Effector memory CD4-positive, alpha-beta T cell (primary cell): ENCODE measurements at regions not wholly inside any gene's neighbourhood (a gene's known extent, or its start where the extent isn't known, plus 50 kb on each side); places are given as distances from the start of the nearest gene placed in this dataset.
"Not testable (repeated sequence)": the region's sequence is repeated elsewhere in the genome, so short reads cannot be mapped to it uniquely, and the experiment has no call there.

ENCODE experiments used
- DNase-seq, 3 donors: peaks; one replicate each; pipeline ENCODE4 v3.0.0-alpha.2; 2020
- H3K27ac ChIP-seq: 2 replicates; pipeline ENCODE4 v1.7.0; 2013; ENCODE audit warnings: mild to moderate bottlenecking, low read length, moderate library complexity; ENCODE audit not compliant: insufficient read depth, poor library complexity, severe bottlenecking
- H3K27me3 ChIP-seq: replicated peaks from 2 replicates; pipeline ENCODE4 v1.7.0; 2013; ENCODE audit warnings: mild to moderate bottlenecking, low read length; ENCODE audit not compliant: insufficient read depth, control insufficient read depth, poor library complexity, severe bottlenecking
- H3K36me3 ChIP-seq: 2 replicates; pipeline ENCODE4 v1.7.0; 2013; ENCODE audit warnings: mild to moderate bottlenecking, low read length, moderate library complexity; ENCODE audit not compliant: control insufficient read depth, insufficient read depth
- H3K4me1 ChIP-seq: 2 replicates; pipeline ENCODE4 v1.7.0; 2013; ENCODE audit warnings: low read length, mild to moderate bottlenecking; ENCODE audit not compliant: control insufficient read depth, insufficient read depth, poor library complexity, severe bottlenecking
- H3K4me3 ChIP-seq: 2 replicates; pipeline ENCODE4 v1.7.0; 2013; ENCODE audit warnings: low read length, low read depth, mild to moderate bottlenecking; ENCODE audit not compliant: insufficient read depth, poor library complexity, severe bottlenecking
- H3K9me3 ChIP-seq: 2 replicates; pipeline ENCODE4 v1.7.0; 2013; ENCODE audit warnings: mild to moderate bottlenecking, low read length, moderate library complexity; ENCODE audit not compliant: control insufficient read depth

- H3K4me1 ChIP-seq = no peaks in the 10 kb centered on the region
- no peaks in the 10 kb centered on the region for H3K36me3 ChIP-seq
- no peak for DNase-seq
- no peak overlapping the region for H3K4me3 ChIP-seq
- H3K27ac ChIP-seq = no peak overlapping the region
- H3K27me3 ChIP-seq = no peaks in the 10 kb centered on the region
- no peaks in the 10 kb centered on the region for H3K9me3 ChIP-seq
These were observed 421.3 kb downstream of the NYAP2 start for GRCh38 chr2:225820826-225821225.

- Histone ChIP-seq H3K4me3 (no peak overlapping the region), H3K27ac (no peak overlapping the region), H3K4me1 (no peaks in the 10 kb centered on the region), H3K9me3 (no peaks in the 10 kb centered on the region), H3K36me3 (no peaks in the 10 kb centered on the region), H3K27me3 (no peaks in the 10 kb centered on the region)
- DNase-seq = no peak
These were observed 415.0 kb downstream of the NYAP2 start for GRCh38 chr2:225814554-225814953.

- no peaks in the 10 kb centered on the region for H3K27me3 ChIP-seq
- H3K4me3 ChIP-seq = no peak overlapping the region
- no peaks in the 10 kb centered on the region for H3K4me1 ChIP-seq
- H3K27ac ChIP-seq = no peak overlapping the region
- no peaks in the 10 kb centered on the region for H3K36me3 ChIP-seq
- DNase-seq = no peak
- no peaks in the 10 kb centered on the region for H3K9me3 ChIP-seq
These were observed 406.6 kb downstream of the NYAP2 start for GRCh38 chr2:225806105-225806504.

- H3K9me3 ChIP-seq, DNase-seq, H3K27me3 ChIP-seq, H3K36me3 ChIP-seq, H3K4me1 ChIP-seq, H3K27ac ChIP-seq, H3K4me3 ChIP-seq: not testable (repeated sequence)
These were observed 402.6 kb downstream of the NYAP2 start for GRCh38 chr2:225802076-225802475.

- H3K27me3 ChIP-seq = no peaks in the 10 kb centered on the region
- no peak overlapping the region for H3K4me3 ChIP-seq
- no peak overlapping the region for H3K27ac ChIP-seq
- H3K4me1 ChIP-seq = no peaks in the 10 kb centered on the region
- no peaks in the 10 kb centered on the region for H3K36me3 ChIP-seq
- no peak for DNase-seq
- no peaks in the 10 kb centered on the region for H3K9me3 ChIP-seq
These were observed 397.9 kb downstream of the NYAP2 start for GRCh38 chr2:225797394-225797793.

- no peaks in the 10 kb centered on the region for H3K36me3 ChIP-seq
- H3K4me1 ChIP-seq = no peaks in the 10 kb centered on the region
- no peaks in the 10 kb centered on the region for H3K27me3 ChIP-seq
- H3K27ac ChIP-seq = no peak overlapping the region
- no peaks in the 10 kb centered on the region for H3K9me3 ChIP-seq
- DNase-seq = no peak
- no peak overlapping the region for H3K4me3 ChIP-seq
These were observed 395.3 kb downstream of the NYAP2 start for GRCh38 chr2:225794652-225795400.

- no peak overlapping the region for H3K4me3 ChIP-seq
- H3K36me3 ChIP-seq = no peaks in the 10 kb centered on the region
- H3K27me3 ChIP-seq = no peaks in the 10 kb centered on the region
- no peaks in the 10 kb centered on the region for H3K9me3 ChIP-seq
- no peak for DNase-seq
- no peak overlapping the region for H3K27ac ChIP-seq
- no peaks in the 10 kb centered on the region for H3K4me1 ChIP-seq
These were observed 394.4 kb downstream of the NYAP2 start for GRCh38 chr2:225793736-225794550.

GRCh38 chr2:225788571-225789094 is 389.1 kb downstream of the NYAP2 start:
- Histone ChIP-seq H3K36me3 (no peaks in the 10 kb centered on the region), H3K4me1 (no peaks in the 10 kb centered on the region), H3K4me3 (no peak overlapping the region), H3K9me3 (no peaks in the 10 kb centered on the region), H3K27me3 (no peaks in the 10 kb centered on the region), H3K27ac (no peak overlapping the region)
- DNase-seq = no peak

GRCh38 chr2:225787497-225787896 is 388.0 kb downstream of the NYAP2 start:
- Histone ChIP-seq H3K4me1 (no peaks in the 10 kb centered on the region), H3K4me3 (no peak overlapping the region), H3K27ac (no peak overlapping the region), H3K36me3 (no peaks in the 10 kb centered on the region), H3K27me3 (no peaks in the 10 kb centered on the region), H3K9me3 (no peaks in the 10 kb centered on the region)
- no peak for DNase-seq

GRCh38 chr2:225781991-225782390 is 382.5 kb downstream of the NYAP2 start:
- no peak for DNase-seq
- H3K27me3 ChIP-seq = no peaks in the 10 kb centered on the region
- no peaks in the 10 kb centered on the region for H3K9me3 ChIP-seq
- no peak overlapping the region for H3K4me3 ChIP-seq
- H3K27ac ChIP-seq = no peak overlapping the region
- no peaks in the 10 kb centered on the region for H3K36me3 ChIP-seq
- no peaks in the 10 kb centered on the region for H3K4me1 ChIP-seq
